OCI-LY3 (cell line): ENCODE measurements at regions not wholly inside any gene's neighbourhood (a gene's known extent, or its start where the extent isn't known, plus 50 kb on each side); places are given as distances from the start of the nearest gene placed in this dataset.
A peak's percentile ranks its signal among the peaks of the same experiment; 100 is the strongest.

Experiments used
- H2AFZ ChIP-seq: fragments of 200-600, 300-600 bp; shearing (Covaris generic); 2 replicates; pipeline ENCODE4 v1.6.0; 2014; ENCODE audit warnings: antibody characterized with exemption, low read depth, low read length
- H3K27ac ChIP-seq: fragments of 200-600, 300-600 bp; sonication (generic); 2 replicates; pipeline ENCODE4 v1.5.1; 2014; ENCODE audit warnings: mild to moderate bottlenecking, low read length, moderate library complexity, mixed read lengths
- H3K27me3 ChIP-seq: fragments of 200-600, 300-600 bp; sonication (generic); 2 replicates; pipeline ENCODE4 v1.6.1; 2014; ENCODE audit warnings: low read depth, low read length, mixed read lengths
- H3K36me3 ChIP-seq: fragments of 200-600, 300-600 bp; sonication (generic); replicated peaks from 2 replicates; pipeline ENCODE3; 2014; ENCODE audit warnings: low read depth, low read length, mixed read lengths
- H3K4me1 ChIP-seq: fragments of 300-600, 200-600 bp; sonication (generic); 2 replicates; pipeline ENCODE4 v1.6.1; 2014; ENCODE audit warnings: low read length, mixed read lengths
- H3K4me2 ChIP-seq: fragments of 200-600, 300-600 bp; sonication (generic); 2 replicates; pipeline ENCODE4 v1.6.1; 2014; ENCODE audit warnings: low read length, mixed read lengths
- H3K4me3 ChIP-seq: fragments of 300-600, 200-600 bp; sonication (generic); 2 replicates; pipeline ENCODE4 v1.5.1; 2014; ENCODE audit warnings: antibody characterized with exemption, mild to moderate bottlenecking, low read length, moderate library complexity
- H3K79me2 ChIP-seq: fragments of 300-600, 200-600 bp; shearing (Covaris generic); 2 replicates; pipeline ENCODE4 v1.6.1; 2014; ENCODE audit warnings: mild to moderate bottlenecking, low read length, mixed read lengths
- H3K9ac ChIP-seq: fragments of 300-600, 200-600 bp; shearing (Covaris generic); 2 replicates; pipeline ENCODE4 v1.6.0; 2014; ENCODE audit warnings: mild to moderate bottlenecking, low read length, moderate library complexity
- H3K9me3 ChIP-seq: fragments of 200-600, 300-600 bp; shearing (Covaris generic); 2 replicates; pipeline ENCODE4 v1.6.1; 2014; ENCODE audit warnings: low read length, mixed read lengths; ENCODE audit not compliant: insufficient read depth
- H4K20me1 ChIP-seq: fragments of 200-600, 300-600 bp; sonication (generic); 2 replicates; pipeline ENCODE4 v1.6.1; 2016; ENCODE audit warnings: low read length, mixed read lengths; ENCODE audit not compliant: insufficient read depth
- CTCF ChIP-seq: fragments of 200-600, 300-600 bp; sonication (generic); IDR thresholded peaks from 2 replicates; pipeline ENCODE4 v1.5.1; 2014; ENCODE audit warnings: antibody characterized with exemption, low read length, low read depth
- EZH2phosphoT487 ChIP-seq: fragments of 200-600 bp; shearing (Covaris generic); IDR thresholded peaks from 2 replicates; pipeline ENCODE4 v1.6.1; 2018; ENCODE audit warnings: antibody characterized with exemption, mixed run types, low read depth

- H2AFZ ChIP-seq, result no peak overlapping the region
- H3K4me2 ChIP-seq, result no peak overlapping the region
- H3K9me3 ChIP-seq, result no peaks in the 10 kb centered on the region
- no peak overlapping the region for H3K4me3 ChIP-seq
- TF ChIP-seq CTCF (no peak), EZH2phosphoT487 (no peak)
- no peak overlapping the region for H3K27ac ChIP-seq
- H3K9ac ChIP-seq, result no peak overlapping the region
- H3K36me3 ChIP-seq, result no peaks in the 10 kb centered on the region
- H4K20me1 ChIP-seq, result no peaks in the 10 kb centered on the region
- no peaks in the 10 kb centered on the region for H3K27me3 ChIP-seq
- H3K79me2 ChIP-seq, result no peaks in the 10 kb centered on the region
- peaks cover 5% of the 10 kb centered on the region; the same call in 1 of the 2 replicates for H3K4me1 ChIP-seq
Observed at GRCh38 chr1:99476058-99476457, 169.9 kb upstream of the PALMD start.

GRCh38 chr1:99481391-99481996, 164.4 kb upstream of the PALMD start:
- Histone ChIP-seq H3K4me3 (no peak overlapping the region), H2AFZ (no peak overlapping the region), H4K20me1 (no peaks in the 10 kb centered on the region), H3K79me2 (no peaks in the 10 kb centered on the region), H3K9ac (no peak overlapping the region), H3K27me3 (no peaks in the 10 kb centered on the region), H3K36me3 (no peaks in the 10 kb centered on the region), H3K4me2 (no peak overlapping the region), H3K4me1 (peaks cover 2% of the 10 kb centered on the region; the same call in 1 of the 2 replicates), H3K9me3 (no peaks in the 10 kb centered on the region), H3K27ac (no peak overlapping the region)
- TF ChIP-seq EZH2phosphoT487, result no peak
- peak; percentile 75 for TF ChIP-seq CTCF

GRCh38 chr1:99482286-99482685, 163.6 kb upstream of the PALMD start:
- H3K9me3 ChIP-seq, result no peaks in the 10 kb centered on the region
- TF ChIP-seq EZH2phosphoT487 (no peak), CTCF (no peak)
- no peaks in the 10 kb centered on the region for H3K27me3 ChIP-seq
- no peak overlapping the region for H3K9ac ChIP-seq
- H4K20me1 ChIP-seq, result no peaks in the 10 kb centered on the region
- no peak overlapping the region for H3K4me3 ChIP-seq
- H3K4me1 ChIP-seq, result no peaks in the 10 kb centered on the region
- H3K36me3 ChIP-seq, result no peaks in the 10 kb centered on the region
- H3K79me2 ChIP-seq, result no peaks in the 10 kb centered on the region
- H3K4me2 ChIP-seq, result no peak overlapping the region
- H2AFZ ChIP-seq, result no peak overlapping the region
- H3K27ac ChIP-seq, result no peak overlapping the region

- H3K4me2 ChIP-seq, result no peak overlapping the region
- H3K79me2 ChIP-seq, result no peaks in the 10 kb centered on the region
- H3K27ac ChIP-seq, result no peak overlapping the region
- H3K9ac ChIP-seq, result no peak overlapping the region
- TF ChIP-seq CTCF (no peak), EZH2phosphoT487 (no peak)
- H3K36me3 ChIP-seq, result no peaks in the 10 kb centered on the region
- H3K4me1 ChIP-seq, result no peaks in the 10 kb centered on the region
- no peaks in the 10 kb centered on the region for H3K9me3 ChIP-seq
- H4K20me1 ChIP-seq, result no peaks in the 10 kb centered on the region
- H3K27me3 ChIP-seq, result no peaks in the 10 kb centered on the region
- H2AFZ ChIP-seq, result no peak overlapping the region
- no peak overlapping the region for H3K4me3 ChIP-seq
Observed at GRCh38 chr1:99482750-99483149, 163.2 kb upstream of the PALMD start.
